GM12872 (cell line): ENCODE measurements at regions not wholly inside any gene's neighbourhood (a gene's known extent, or its start where the extent isn't known, plus 50 kb on each side); places are given as distances from the start of the nearest gene placed in this dataset.

Source experiments
- CTCF ChIP-seq: IDR thresholded peaks from 3 replicates; pipeline ENCODE4 v1.5.1; 2011; ENCODE audit warnings: low read depth, mild to moderate bottlenecking, low read length, moderate library complexity; ENCODE audit not compliant: insufficient read depth

- no peak for TF ChIP-seq CTCF
These were observed 419.2 kb downstream of the FGF9 start for GRCh38 chr13:22090106-22090505.

- no peak for TF ChIP-seq CTCF
These were observed 420.5 kb downstream of the FGF9 start for GRCh38 chr13:22091222-22091970.

GRCh38 chr13:22091971-22092300 is 421.1 kb downstream of the FGF9 start:
- TF ChIP-seq CTCF, result no peak

GRCh38 chr13:22092791-22093560 is 422.1 kb downstream of the FGF9 start:
- TF ChIP-seq CTCF, result no peak

GRCh38 chr13:22095794-22096193 is 424.9 kb downstream of the FGF9 start:
- no peak for TF ChIP-seq CTCF

GRCh38 chr13:22099585-22099984 is 428.7 kb downstream of the FGF9 start:
- TF ChIP-seq CTCF, result no peak

GRCh38 chr13:22102271-22102670 is 431.4 kb downstream of the FGF9 start:
- no peak for TF ChIP-seq CTCF
